Lower lobe of right lung (tissue), 2 donors: ENCODE measurements at regions not wholly inside any gene's neighbourhood (a gene's known extent, or its start where the extent isn't known, plus 50 kb on each side); places are given as distances from the start of the nearest gene placed in this dataset.

Experiments
- ATAC-seq, 2 donors: fragments of 200-7000 bp; cut with Tn5 transposase; one replicate each; pipeline ENCODE4 v1.9.1; 2020 to 2022; ENCODE audit warnings: mild to moderate bottlenecking in 2 of 2, moderate library complexity in 2 of 2
- DNase-seq: peaks from one replicate; pipeline ENCODE4 v3.0.0-alpha.2; 2020
- H3K27ac ChIP-seq: fragments of 200-600 bp; one replicate; pipeline ENCODE4 v1.8.0; 2022
- H3K27me3 ChIP-seq: fragments of 200-600 bp; one replicate; pipeline ENCODE4 v1.8.0; 2022; ENCODE audit warnings: low read depth
- H3K36me3 ChIP-seq: fragments of 200-600 bp; one replicate; pipeline ENCODE4 v1.8.0; 2022; ENCODE audit warnings: mild to moderate bottlenecking
- H3K4me1 ChIP-seq: fragments of 200-600 bp; one replicate; pipeline ENCODE4 v1.8.0; 2022
- H3K4me3 ChIP-seq: fragments of 200-600 bp; one replicate; pipeline ENCODE4 v1.8.0; 2022; ENCODE audit warnings: mild to moderate bottlenecking
- H3K9me3 ChIP-seq: fragments of 200-600 bp; one replicate; pipeline ENCODE4 v1.8.0; 2022
- intact Hi-C: fragments of 100-400 bp; cut with DNase I; formaldehyde crosslinking; loops from one replicate; pipeline ENCODE4 v1.11.0; 2022
- TF ChIP-seq, protein P1 (sequence below): fragments of 200-600 bp; IDR thresholded peaks from one replicate; pipeline ENCODE4 v1.8.0; 2022; ENCODE audit warnings: antibody characterized with exemption, mild to moderate bottlenecking
- donor health status: DM: no; HTN: yes; CAD: no; lungs with severe emphysema.

DNA sequence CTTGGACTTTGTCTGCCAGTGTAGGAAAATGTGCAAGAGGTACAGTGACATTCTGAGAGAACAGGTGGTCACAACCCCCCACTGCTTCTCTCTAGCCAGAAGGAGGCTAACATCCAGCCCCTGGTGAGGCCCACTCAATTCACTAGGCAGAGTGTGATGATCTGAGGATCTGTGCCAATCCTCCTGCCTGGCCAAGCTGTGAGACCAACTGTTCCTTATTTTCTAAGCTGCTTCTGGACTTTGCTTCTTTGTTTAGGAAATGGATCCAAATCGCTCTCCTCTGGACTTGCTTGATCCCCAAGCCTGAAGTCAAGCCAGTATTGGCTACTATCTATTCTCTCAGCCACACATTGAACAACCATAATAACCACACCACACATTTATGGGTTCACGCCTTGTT is 202.8 kb downstream of the PIK3C3 start:
- intact Hi-C loops: no loop called here
- TF ChIP-seq, protein P1, sequence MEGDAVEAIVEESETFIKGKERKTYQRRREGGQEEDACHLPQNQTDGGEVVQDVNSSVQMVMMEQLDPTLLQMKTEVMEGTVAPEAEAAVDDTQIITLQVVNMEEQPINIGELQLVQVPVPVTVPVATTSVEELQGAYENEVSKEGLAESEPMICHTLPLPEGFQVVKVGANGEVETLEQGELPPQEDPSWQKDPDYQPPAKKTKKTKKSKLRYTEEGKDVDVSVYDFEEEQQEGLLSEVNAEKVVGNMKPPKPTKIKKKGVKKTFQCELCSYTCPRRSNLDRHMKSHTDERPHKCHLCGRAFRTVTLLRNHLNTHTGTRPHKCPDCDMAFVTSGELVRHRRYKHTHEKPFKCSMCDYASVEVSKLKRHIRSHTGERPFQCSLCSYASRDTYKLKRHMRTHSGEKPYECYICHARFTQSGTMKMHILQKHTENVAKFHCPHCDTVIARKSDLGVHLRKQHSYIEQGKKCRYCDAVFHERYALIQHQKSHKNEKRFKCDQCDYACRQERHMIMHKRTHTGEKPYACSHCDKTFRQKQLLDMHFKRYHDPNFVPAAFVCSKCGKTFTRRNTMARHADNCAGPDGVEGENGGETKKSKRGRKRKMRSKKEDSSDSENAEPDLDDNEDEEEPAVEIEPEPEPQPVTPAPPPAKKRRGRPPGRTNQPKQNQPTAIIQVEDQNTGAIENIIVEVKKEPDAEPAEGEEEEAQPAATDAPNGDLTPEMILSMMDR: no peak
- Histone ChIP-seq H3K9me3 (no peaks in the 10 kb centered on the region), H3K36me3 (no peaks in the 10 kb centered on the region), H3K27ac (no peak overlapping the region), H3K27me3 (no peaks in the 10 kb centered on the region), H3K4me3 (no peak overlapping the region), H3K4me1 (no peaks in the 10 kb centered on the region)
- DNase-seq (no peak), ATAC-seq (no peak)

DNA sequence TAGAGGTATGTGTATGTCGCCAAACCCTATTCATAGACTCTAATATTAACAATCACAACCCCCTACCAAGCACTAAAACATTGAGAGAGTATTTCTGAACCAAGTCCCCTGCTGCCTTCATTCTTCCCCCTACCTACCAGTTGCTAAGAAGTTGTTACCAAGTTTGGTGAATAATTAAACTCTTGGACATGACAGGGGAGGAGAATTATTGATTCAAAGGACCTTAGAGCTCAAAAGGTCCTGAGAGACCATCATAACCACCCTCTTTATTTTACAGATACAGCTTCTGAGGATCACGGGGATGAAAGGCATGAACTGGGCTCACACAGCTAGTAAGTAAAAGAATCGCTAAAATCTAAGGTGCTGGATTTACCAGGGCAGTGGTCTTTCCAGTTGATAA is 204.1 kb downstream of the PIK3C3 start:
- Histone ChIP-seq H3K36me3 (no peaks in the 10 kb centered on the region), H3K9me3 (no peaks in the 10 kb centered on the region), H3K4me1 (no peaks in the 10 kb centered on the region), H3K4me3 (no peak overlapping the region), H3K27me3 (no peaks in the 10 kb centered on the region), H3K27ac (no peak overlapping the region)
- DNase-seq (no peak), ATAC-seq (no peak)
- TF ChIP-seq, protein P1: no peak
- intact Hi-C loops: no loop called here

DNA sequence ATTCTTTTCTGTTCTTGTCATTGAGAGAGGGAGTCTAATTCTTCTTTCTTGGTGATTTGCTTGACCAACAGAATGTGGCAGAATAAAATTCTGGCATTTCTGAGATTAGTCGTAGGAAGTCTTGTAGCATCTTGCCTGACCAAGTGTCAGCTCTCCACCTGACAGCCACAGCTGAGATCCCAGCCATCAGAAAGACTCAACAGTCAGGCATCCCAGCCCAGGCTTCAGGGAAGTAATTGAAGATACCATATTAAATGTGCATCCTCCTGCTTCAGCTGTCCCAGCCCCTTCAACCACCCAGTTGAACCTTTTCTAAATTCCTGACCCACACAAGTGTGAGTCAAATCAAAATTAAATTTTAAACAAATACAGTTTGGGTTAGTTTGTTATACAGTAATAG is 208.3 kb downstream of the PIK3C3 start:
- Histone ChIP-seq H3K27me3 (no peaks in the 10 kb centered on the region), H3K9me3 (no peaks in the 10 kb centered on the region), H3K4me3 (no peak overlapping the region), H3K27ac (no peak overlapping the region), H3K4me1 (no peaks in the 10 kb centered on the region), H3K36me3 (no peaks in the 10 kb centered on the region)
- ATAC-seq: no peak
- no peak for DNase-seq
- TF ChIP-seq, protein P1: no peak
- intact Hi-C loops: no loop called here

DNA sequence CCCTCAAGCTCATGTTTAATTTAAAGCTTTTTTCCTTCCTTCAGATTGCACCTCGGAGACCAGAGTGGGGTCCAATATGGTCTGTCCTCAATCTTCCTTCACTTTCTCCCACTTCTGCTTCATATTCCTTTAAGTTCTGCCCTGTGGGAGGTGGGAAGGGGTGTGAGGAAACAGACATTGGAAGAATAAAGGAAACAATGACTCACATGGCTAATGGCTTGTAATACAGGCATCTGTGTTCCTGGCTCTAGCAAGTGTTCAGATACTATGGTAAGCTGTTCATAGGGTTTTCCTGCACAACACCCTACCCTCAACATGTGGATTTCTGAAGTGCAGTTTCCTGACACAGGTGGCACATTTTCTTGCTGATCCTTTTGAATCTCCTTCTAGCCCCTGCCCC is 209.5 kb downstream of the PIK3C3 start:
- no peaks in the 10 kb centered on the region for H3K27me3 ChIP-seq
- intact Hi-C loops: no loop called here
- H3K4me3 ChIP-seq: no peak overlapping the region
- TF ChIP-seq, protein P1: no peak
- no peak overlapping the region for H3K27ac ChIP-seq
- no peaks in the 10 kb centered on the region for H3K4me1 ChIP-seq
- DNase-seq: no peak
- no peaks in the 10 kb centered on the region for H3K36me3 ChIP-seq
- no peaks in the 10 kb centered on the region for H3K9me3 ChIP-seq
- ATAC-seq: no peak

DNA sequence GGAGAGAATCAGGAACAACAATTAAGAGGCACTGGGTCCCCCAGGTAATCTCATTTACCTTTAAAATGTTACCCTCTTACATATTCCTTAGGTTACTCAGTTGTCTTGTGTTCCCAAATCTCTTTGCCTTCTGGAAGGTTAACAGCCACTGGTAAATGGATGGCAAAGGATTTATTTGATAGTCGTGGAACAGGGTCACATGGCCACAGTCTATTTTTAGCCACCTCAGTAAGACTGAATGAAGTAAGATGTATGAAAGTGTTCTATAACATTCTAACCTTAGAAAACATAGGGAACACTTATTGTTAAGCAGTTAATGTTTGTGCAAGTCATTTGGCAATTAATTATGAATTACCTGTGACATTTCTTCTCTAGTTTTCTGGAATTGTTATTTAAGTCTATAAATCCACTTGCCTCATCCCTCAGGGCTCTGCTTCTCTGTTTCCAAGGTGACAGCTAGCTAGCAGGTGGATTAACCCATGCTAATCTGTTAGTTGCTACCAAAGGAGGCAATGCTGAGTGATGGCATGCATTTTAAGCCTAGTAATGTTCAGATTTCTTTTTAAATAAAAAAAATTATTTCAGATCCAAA is 211.0 kb downstream of the PIK3C3 start:
- intact Hi-C loops: no loop called here
- no peaks in the 10 kb centered on the region for H3K9me3 ChIP-seq
- H3K36me3 ChIP-seq: no peaks in the 10 kb centered on the region
- no peaks in the 10 kb centered on the region for H3K4me1 ChIP-seq
- no peak for ATAC-seq
- TF ChIP-seq, protein P1: no peak
- no peaks in the 10 kb centered on the region for H3K27me3 ChIP-seq
- no peak overlapping the region for H3K4me3 ChIP-seq
- DNase-seq: no peak
- H3K27ac ChIP-seq: no peak overlapping the region

DNA sequence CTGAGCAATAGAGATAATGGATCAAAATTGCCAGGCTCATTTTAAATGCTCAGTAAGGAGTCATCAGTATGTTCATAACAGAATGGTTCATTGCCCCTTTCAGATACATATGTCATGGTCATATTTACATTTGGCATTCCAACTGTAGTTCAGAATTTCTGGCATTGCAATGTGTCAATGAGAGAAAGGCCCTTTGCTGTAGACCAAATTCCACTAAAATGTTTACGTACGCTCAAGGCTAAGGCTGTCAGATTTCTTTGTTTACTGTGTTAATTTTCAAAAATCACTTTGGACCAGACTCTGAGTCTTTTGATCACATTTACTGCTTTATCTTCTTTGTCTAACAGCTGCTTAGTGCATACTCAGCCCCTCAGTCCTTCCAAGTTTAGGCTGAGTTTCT is 213.5 kb downstream of the PIK3C3 start:
- no peaks in the 10 kb centered on the region for H3K9me3 ChIP-seq
- no peak overlapping the region for H3K27ac ChIP-seq
- ATAC-seq (no peak), DNase-seq (no peak)
- intact Hi-C loops: no loop called here
- no peaks in the 10 kb centered on the region for H3K27me3 ChIP-seq
- H3K36me3 ChIP-seq: no peaks in the 10 kb centered on the region
- H3K4me3 ChIP-seq: no peak overlapping the region
- TF ChIP-seq, protein P1: no peak
- no peaks in the 10 kb centered on the region for H3K4me1 ChIP-seq
